ENCODE measurements at regions not wholly inside any gene's neighbourhood (a gene's known extent, or its start where the extent isn't known, plus 50 kb on each side); places are given as distances from the start of the nearest gene placed in this dataset.

GRCh38 chr11:121808096-121808495 is 307.9 kb downstream of the BLID start:
- TF ChIP-seq CTCF (IDR thresholded peaks at IDR 0.05; ENCODE audit: poor library complexity) (no peak), EZH2phosphoT487 (IDR thresholded peaks at IDR 0.05; ENCODE audit: low read depth, severe bottlenecking, unreplicated experiment) (no peak)

All from hepatocyte (in vitro differentiated cells).